GM19351 (cell line): ENCODE measurements at regions not wholly inside any gene's neighbourhood (a gene's known extent, or its start where the extent isn't known, plus 50 kb on each side); places are given as distances from the start of the nearest gene placed in this dataset.

Experiments
- ATAC-seq: cut with Tn5 transposase; IDR thresholded peaks from one replicate; pipeline ENCODE4 v1.9.1; 2021; ENCODE audit warnings: mild to moderate bottlenecking, moderate library complexity; ENCODE audit not compliant: unreplicated experiment

- ATAC-seq: no peak
Measured at GRCh38 chr9:120137186-120137840, 442.7 kb downstream of the CDK5RAP2 start.

- no peak for ATAC-seq
Measured at GRCh38 chr9:120136696-120137095, 443.3 kb downstream of the CDK5RAP2 start.

GRCh38 chr9:120117081-120117480 lies 462.9 kb downstream of the CDK5RAP2 start:
- ATAC-seq: no peak

GRCh38 chr9:120110520-120110919 lies 469.4 kb downstream of the CDK5RAP2 start:
- no peak for ATAC-seq

- no peak for ATAC-seq
Measured at GRCh38 chr9:120109242-120109641, 470.7 kb downstream of the CDK5RAP2 start.

GRCh38 chr9:120107138-120107537 lies 472.8 kb downstream of the CDK5RAP2 start:
- no peak for ATAC-seq

GRCh38 chr9:120104771-120105170 lies 475.2 kb downstream of the CDK5RAP2 start:
- ATAC-seq: no peak

GRCh38 chr9:120100595-120100994 lies 479.4 kb downstream of the CDK5RAP2 start:
- no peak for ATAC-seq

- ATAC-seq: no peak
Measured at GRCh38 chr9:120099065-120099464, 480.9 kb downstream of the CDK5RAP2 start.

- no peak for ATAC-seq
Measured at GRCh38 chr9:120098584-120098983, 481.4 kb downstream of the CDK5RAP2 start.

GRCh38 chr9:120091206-120091605 lies 488.8 kb downstream of the CDK5RAP2 start:
- ATAC-seq: no peak

- no peak for ATAC-seq
Measured at GRCh38 chr9:120080849-120081248, 499.1 kb downstream of the CDK5RAP2 start.

GRCh38 chr9:120078112-120078511 lies 501.9 kb downstream of the CDK5RAP2 start:
- ATAC-seq: no peak

- no peak for ATAC-seq
Measured at GRCh38 chr9:120071760-120072159, 508.2 kb downstream of the CDK5RAP2 start.

- no peak for ATAC-seq
Measured at GRCh38 chr9:120066315-120066714, 513.7 kb downstream of the CDK5RAP2 start.

- no peak for ATAC-seq
Measured at GRCh38 chr9:120065151-120065550, 514.8 kb downstream of the CDK5RAP2 start.

GRCh38 chr9:120045011-120045410 lies 535.0 kb downstream of the CDK5RAP2 start:
- ATAC-seq: no peak

GRCh38 chr9:120043448-120043847 lies 536.5 kb downstream of the CDK5RAP2 start:
- no peak for ATAC-seq

GRCh38 chr9:120040896-120041295 lies 539.1 kb downstream of the CDK5RAP2 start:
- ATAC-seq: no peak

- no peak for ATAC-seq
Measured at GRCh38 chr9:120038342-120038741, 541.6 kb downstream of the CDK5RAP2 start.

- no peak for ATAC-seq
Measured at GRCh38 chr9:120032639-120033038, 547.3 kb downstream of the CDK5RAP2 start.

- ATAC-seq: no peak
Measured at GRCh38 chr9:120030847-120031246, 549.1 kb downstream of the CDK5RAP2 start.

GRCh38 chr9:120018550-120018949 lies 561.4 kb downstream of the CDK5RAP2 start:
- no peak for ATAC-seq
